Activated T-cell treated with anti-CD3 and anti-CD28 coated beads for 24 hours (primary cell): ENCODE measurements at regions not wholly inside any gene's neighbourhood (a gene's known extent, or its start where the extent isn't known, plus 50 kb on each side); places are given as distances from the start of the nearest gene placed in this dataset.
"Not testable (repeated sequence)": the region's sequence is repeated elsewhere in the genome, so short reads cannot be mapped to it uniquely, and the experiment has no call there.

Experiments used
- DNase-seq: peaks from one replicate; pipeline ENCODE4 v3.0.0-alpha.2; 2020; ENCODE audit warnings: low read depth

DNA sequence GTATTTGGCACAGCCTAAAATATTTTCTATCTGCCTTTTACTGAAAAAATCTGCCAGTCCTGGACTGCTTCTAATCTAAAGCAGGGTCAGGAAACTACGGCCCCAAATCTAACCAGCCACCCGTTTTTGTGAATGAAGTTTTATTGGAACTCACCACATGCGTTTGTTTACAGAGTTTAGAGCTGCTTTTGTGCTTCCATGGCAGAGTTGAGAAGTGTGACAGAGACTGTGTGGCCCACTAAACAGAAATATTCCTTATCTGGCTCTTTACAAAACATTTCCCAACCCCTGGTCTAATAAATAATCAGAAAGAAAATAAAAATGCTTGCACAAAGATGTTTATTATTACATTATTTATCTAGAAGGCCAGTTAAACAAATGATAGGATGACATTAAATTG is 110.2 kb downstream of the COPRS start:
- no peak for DNase-seq

- no peak for DNase-seq
Measured at GRCh38 chr17:31746884-31747495, 112.1 kb downstream of the COPRS start.

DNA sequence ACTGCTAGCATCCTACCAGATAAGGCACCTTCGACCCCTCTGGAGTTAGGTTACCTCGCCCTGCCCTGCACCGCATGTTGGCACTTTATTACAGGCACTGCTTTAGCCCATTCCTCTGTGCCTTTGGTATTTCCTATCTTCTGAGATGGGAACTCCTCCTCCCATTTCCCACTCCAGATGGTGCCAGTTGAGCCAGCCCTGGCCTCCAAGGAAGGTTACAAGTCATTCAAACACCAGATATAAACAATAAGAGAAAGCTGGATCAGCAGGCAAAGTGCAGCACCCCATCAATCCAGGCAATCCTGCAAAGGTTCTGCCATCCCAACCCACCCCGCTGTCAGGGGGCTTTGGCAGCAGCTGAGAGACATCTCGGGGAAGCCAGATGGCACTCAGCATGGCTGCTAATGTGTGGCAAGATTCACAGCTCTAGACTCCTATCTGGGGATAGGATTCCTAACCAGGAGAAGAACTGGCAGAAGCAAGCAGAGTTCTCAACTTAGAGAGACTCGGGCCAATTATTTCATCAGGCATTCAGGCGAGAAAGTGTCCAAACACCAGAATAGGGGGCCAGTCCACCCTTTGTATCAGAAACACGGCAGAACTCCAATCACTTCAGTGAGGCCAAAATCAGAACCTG is 113.0 kb downstream of the COPRS start:
- no peak for DNase-seq

- DNase-seq: no peak
Measured at GRCh38 chr17:31744511-31744951, 114.5 kb downstream of the COPRS start.

DNA sequence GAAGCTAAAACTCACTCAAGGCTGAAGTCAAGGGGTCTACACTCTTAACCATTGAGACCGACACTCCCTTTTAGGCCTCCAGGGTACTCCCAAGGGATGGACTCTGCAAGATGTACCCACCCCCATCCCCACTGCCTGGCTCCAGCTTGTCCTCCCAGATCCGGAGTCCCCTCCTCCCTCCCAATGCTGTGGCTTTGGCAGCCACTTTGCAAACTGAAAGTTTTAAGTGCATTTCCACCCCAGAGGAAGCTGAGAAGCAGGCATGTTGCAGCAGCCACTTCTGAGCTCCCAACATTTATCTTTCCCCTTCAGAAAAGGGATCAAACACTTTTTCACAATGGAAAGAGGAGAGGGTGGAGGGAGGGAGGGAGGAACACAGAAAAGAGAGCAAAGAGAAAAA is 115.2 kb downstream of the COPRS start:
- DNase-seq: no peak

DNA sequence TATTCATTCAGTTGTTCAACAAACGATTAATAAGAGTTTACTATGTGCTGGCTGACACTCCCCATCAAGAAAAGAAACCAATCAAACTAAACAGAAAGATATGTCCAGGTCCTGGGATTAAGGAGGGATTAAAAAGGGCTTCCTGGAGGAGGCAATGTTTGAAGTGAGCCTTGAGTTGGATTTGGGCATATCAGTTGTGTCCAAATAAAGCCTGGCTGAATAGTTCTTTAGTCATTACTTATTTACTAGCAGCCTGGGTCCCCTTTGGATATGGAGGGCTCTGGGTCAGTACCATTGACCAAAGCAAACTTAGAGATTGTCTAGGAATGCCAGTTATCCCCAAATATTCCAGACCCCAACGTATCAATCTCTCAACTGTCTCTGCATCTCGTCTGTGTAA is 117.7 kb downstream of the COPRS start:
- DNase-seq: no peak

- no peak for DNase-seq
Measured at GRCh38 chr17:31740611-31741082, 118.4 kb downstream of the COPRS start.

DNA sequence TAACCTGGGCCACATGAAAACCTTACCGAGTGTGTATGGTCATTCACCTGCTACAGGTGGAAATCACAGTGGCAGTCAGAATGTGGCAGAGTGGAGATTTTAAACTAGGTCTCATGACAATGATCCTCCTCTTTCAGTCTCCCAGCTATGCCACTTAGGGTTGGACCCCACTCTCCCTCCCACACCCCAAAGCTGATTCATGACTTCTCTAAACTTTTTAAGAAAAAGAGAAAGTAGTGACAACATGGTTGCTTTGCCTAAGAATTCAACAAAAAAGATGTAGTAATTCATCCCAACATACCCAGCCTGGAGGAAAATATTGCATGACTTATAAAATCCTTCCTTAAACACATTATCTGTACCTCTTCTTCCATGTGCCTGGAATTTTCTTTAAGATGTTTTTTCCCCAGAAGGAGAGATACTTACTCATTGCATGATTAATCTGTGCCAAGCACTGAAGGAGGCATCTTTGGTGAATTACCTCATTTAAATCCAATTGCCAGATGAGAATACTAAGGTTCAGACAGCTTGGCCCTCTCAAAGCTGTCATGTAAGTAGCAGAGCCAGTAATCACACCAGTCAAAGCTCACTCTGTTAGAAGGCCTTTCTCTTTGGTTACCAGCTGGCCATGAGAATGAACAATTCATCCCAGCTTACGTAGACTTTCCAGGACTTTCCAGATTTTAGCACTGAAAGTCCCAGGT is 119.9 kb downstream of the COPRS start:
- no peak for DNase-seq

- no peak for DNase-seq
Measured at GRCh38 chr17:31738488-31738887, 120.6 kb downstream of the COPRS start.

GRCh38 chr17:31738067-31738466 is 121.0 kb downstream of the COPRS start:
- no peak for DNase-seq

DNA sequence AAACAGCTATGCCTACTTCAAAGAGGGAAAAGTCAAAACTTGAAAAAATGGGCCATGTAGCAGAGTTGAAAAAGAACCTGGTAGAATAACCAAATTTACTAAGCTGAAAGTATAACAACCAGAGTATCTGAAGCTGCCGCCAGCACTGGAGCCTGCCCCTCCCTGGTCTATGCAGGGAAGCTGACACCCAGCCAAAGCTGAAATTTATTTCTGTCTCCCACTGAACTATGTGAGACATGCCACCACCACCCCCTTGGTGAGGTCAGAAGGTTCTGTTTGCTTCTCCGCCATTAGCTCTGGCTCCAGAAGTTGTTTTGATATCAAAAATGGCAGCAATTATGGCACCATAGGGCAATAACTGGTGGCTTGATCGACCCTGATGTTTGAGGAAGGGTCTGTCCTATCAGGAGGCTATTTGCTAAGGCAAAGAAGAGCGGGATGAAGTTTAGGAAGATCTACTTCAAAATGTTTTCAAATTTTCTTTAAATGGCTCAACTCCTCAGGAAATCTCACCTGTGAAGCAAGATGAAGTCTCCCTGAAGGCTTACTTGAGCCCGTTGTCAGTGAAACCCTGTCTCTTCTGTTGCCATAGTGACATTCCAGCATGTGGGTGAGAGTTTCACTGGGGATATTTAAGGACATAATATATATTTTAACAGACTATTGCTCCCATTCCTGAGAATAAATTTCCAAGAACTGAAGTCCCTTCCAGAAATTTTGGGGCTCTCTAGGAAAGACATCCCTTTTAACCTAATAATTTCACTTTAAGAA is 122.0 kb downstream of the COPRS start:
- no peak for DNase-seq

- DNase-seq: no peak
Measured at GRCh38 chr17:31733326-31733725, 125.7 kb downstream of the COPRS start.

DNA sequence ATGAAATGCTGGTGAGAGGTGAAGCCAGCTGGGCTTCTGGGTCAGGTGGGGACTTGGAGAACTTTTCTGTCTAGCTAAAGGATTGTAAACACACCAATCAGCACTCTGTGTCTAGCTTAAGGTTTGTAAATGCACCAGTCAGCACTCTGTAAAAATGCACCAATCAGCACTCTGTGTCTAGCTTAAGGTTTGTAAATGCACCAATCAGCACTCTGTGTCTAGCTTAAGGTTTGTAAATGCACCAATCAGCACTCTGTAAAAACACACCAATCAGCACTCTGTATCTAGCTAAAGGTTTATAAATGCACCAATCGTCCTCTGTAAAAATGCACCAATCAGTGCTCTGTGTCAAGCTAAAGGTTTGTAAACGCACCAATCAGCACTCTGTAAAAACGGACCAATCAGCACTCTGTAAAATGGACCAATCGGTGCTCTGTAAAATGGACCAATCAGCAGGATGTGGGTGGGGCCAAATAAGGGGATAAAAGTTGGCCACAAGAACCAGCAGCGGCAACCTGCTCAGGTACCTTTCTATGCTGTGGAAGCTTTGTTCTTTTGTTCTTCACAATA is 127.4 kb downstream of the COPRS start:
- DNase-seq: not testable (repeated sequence)

DNA sequence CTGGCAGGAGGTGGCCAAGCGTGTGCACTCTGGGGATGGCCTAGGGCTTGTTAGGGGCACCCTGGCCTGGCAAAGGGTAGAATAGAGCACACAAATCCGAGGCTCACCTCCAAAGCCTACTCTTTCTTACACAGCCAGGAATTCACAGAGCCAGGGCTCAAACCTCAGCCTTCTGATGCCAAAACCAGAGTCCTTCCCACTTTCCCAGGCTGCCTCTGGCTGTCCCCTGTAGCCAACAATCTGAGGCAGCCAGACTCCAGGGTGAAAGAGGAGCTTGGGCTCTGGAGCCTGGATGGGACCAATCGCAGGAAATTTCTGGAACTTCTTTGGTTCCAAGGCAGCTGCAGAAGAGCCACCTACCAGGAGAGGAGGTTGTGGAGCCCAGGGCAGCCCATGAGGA is 127.9 kb downstream of the COPRS start:
- DNase-seq: no peak

GRCh38 chr17:31726980-31727427 is 132.0 kb downstream of the COPRS start:
- DNase-seq: no peak

DNA sequence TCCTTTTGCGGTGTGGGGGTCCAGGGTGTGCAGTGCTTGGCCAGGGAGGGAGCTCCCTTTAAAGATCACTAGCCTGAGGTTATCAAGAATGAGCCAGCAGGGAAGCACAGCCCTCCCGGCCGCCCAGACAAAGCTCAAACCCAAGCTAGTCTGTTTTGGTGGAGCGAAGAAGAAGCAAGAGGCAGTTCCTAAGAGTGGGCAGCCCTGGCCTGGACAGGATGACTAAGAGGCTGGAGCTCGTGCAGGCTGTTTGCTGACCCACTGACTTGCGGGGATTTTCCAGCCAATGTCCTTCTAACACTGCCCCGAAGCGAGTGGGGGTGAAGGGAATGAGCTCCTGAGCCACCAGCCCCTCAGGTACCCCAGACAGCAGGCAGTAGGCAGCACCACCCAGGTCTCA is 134.4 kb downstream of the COPRS start:
- DNase-seq: no peak

DNA sequence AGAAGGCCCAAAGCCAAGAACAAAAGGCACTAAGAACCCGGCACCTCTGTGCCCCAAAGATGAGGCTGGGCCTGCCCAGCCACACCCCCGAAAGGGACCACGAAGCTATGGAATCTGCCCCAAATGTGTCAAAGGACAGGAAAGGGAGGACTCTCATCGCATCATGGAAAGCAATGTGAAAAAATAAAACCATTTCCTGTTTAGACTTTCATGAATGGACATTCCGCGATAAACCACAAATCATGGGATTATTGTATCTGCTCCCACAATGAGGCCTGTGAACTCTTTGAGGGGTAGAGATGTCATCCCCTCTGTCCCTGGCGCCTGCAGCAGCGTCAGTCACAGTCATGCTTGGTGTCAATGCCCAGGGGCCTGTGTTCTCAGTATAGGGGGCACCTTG is 135.0 kb downstream of the COPRS start:
- no peak for DNase-seq

- no peak for DNase-seq
Measured at GRCh38 chr17:31722251-31723056, 136.6 kb downstream of the COPRS start.

GRCh38 chr17:31721291-31722025 is 137.6 kb downstream of the COPRS start:
- no peak for DNase-seq

DNA sequence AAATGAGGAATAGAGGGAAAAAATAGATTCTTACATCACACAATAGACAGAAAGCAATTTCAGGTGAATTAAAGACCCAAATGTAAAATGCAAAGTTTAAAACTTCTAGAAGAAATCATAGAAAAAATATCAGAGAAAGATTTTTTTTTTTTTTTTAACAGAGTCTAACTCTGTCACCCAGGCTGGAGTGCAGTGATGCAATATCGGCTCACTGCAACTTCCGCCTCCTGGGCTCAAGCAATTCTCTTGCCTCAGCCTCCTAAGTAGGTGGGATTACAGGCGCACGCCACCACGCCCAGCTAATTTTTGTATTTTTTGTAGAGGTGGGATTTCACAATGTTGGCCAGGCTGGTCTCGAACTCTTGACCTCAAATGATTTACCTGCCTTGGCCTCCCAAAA is 141.8 kb downstream of the COPRS start:
- not testable (repeated sequence) for DNase-seq

- no peak for DNase-seq
Measured at GRCh38 chr17:31715446-31715845, 143.6 kb downstream of the COPRS start.
